ENCODE measurements at regions not wholly inside any gene's neighbourhood (a gene's known extent, or its start where the extent isn't known, plus 50 kb on each side); places are given as distances from the start of the nearest gene placed in this dataset.

GRCh38 chr4:178937130-178937529 lies 1494.9 kb upstream of the AGA start:
- no peaks in the 10 kb centered on the region for H3K36me3 ChIP-seq
- DNase-seq: no peak
- no peaks in the 10 kb centered on the region for H3K27me3 ChIP-seq
- H3K9me3 ChIP-seq: no peaks in the 10 kb centered on the region
- TF ChIP-seq CTCF (IDR thresholded peaks at IDR 0.05; ENCODE audit: low read depth, low read length): no peak
- H3K4me1 ChIP-seq: no peaks in the 10 kb centered on the region
- H3K4me3 ChIP-seq (ENCODE audit: low read depth, low read length): no peak overlapping the region

GRCh38 chr4:178941975-178942374 lies 1499.7 kb upstream of the AGA start:
- TF ChIP-seq CTCF (IDR thresholded peaks at IDR 0.05; ENCODE audit: low read depth, low read length): no peak
- DNase-seq: no peak
- no peak overlapping the region for H3K4me3 ChIP-seq (ENCODE audit: low read depth, low read length)
- H3K9me3 ChIP-seq: no peaks in the 10 kb centered on the region
- H3K27me3 ChIP-seq: no peaks in the 10 kb centered on the region
- H3K4me1 ChIP-seq: no peaks in the 10 kb centered on the region
- no peaks in the 10 kb centered on the region for H3K36me3 ChIP-seq

GRCh38 chr4:178953447-178954120 lies 1511.3 kb upstream of the AGA start:
- Histone ChIP-seq H3K27me3 (no peaks in the 10 kb centered on the region), H3K4me1 (no peaks in the 10 kb centered on the region), H3K9me3 (no peaks in the 10 kb centered on the region), H3K36me3 (no peaks in the 10 kb centered on the region), H3K4me3 (ENCODE audit: low read depth, low read length) (no peak overlapping the region)
- TF ChIP-seq CTCF (IDR thresholded peaks at IDR 0.05; ENCODE audit: low read depth, low read length): no peak
- DNase-seq: no peak

- H3K27me3 ChIP-seq: no peaks in the 10 kb centered on the region
- no peak for DNase-seq
- no peak overlapping the region for H3K4me3 ChIP-seq (ENCODE audit: low read depth, low read length)
- no peaks in the 10 kb centered on the region for H3K36me3 ChIP-seq
- no peaks in the 10 kb centered on the region for H3K9me3 ChIP-seq
- H3K4me1 ChIP-seq: no peaks in the 10 kb centered on the region
- no peak for TF ChIP-seq CTCF (IDR thresholded peaks at IDR 0.05; ENCODE audit: low read depth, low read length)
Observed at GRCh38 chr4:178955614-178956013, 1513.4 kb upstream of the AGA start.

- H3K27me3 ChIP-seq: no peaks in the 10 kb centered on the region
- H3K4me3 ChIP-seq (ENCODE audit: low read depth, low read length): no peak overlapping the region
- H3K36me3 ChIP-seq: no peaks in the 10 kb centered on the region
- TF ChIP-seq CTCF (IDR thresholded peaks at IDR 0.05; ENCODE audit: low read depth, low read length): no peak
- H3K9me3 ChIP-seq: no peaks in the 10 kb centered on the region
- no peaks in the 10 kb centered on the region for H3K4me1 ChIP-seq
- no peak for DNase-seq
Observed at GRCh38 chr4:178958725-178959440, 1516.6 kb upstream of the AGA start.

GRCh38 chr4:178963446-178964045 lies 1521.3 kb upstream of the AGA start:
- Histone ChIP-seq H3K9me3 (no peaks in the 10 kb centered on the region), H3K4me3 (ENCODE audit: low read depth, low read length) (no peak overlapping the region)
- no peak for TF ChIP-seq CTCF (IDR thresholded peaks at IDR 0.05; ENCODE audit: low read depth, low read length)

More at GRCh38 chr4:178963446-178964045, 1521.3 kb upstream of the AGA start:
- DNase-seq: no peak
- Histone ChIP-seq H3K27me3 (no peaks in the 10 kb centered on the region), H3K36me3 (no peaks in the 10 kb centered on the region), H3K4me1 (no peaks in the 10 kb centered on the region)
